Breast epithelium (tissue), 3 donors: ENCODE measurements at regions not wholly inside any gene's neighbourhood (a gene's known extent, or its start where the extent isn't known, plus 50 kb on each side); places are given as distances from the start of the nearest gene placed in this dataset.

Experiments used
- CTCF ChIP-seq, 3 donors: fragments of 450-650 bp; IDR thresholded peaks; one replicate each; pipeline ENCODE4 v1.5.1; 2016 to 2017; ENCODE audit warnings: antibody characterized with exemption in 3 of 3, mild to moderate bottlenecking in 3 of 3, moderate library complexity in 3 of 3
- POLR2A ChIP-seq: fragments of 450-650 bp; IDR thresholded peaks from one replicate; pipeline ENCODE4 v1.6.1; 2016; ENCODE audit warnings: antibody characterized with exemption, mild to moderate bottlenecking, moderate library complexity

GRCh38 chr17:72456075-72456474 lies 335.3 kb downstream of the SOX9 start:
- TF ChIP-seq CTCF (IDR thresholded peaks at IDR 0.05): no peak
- no peak for TF ChIP-seq POLR2A
